Activated CD8-positive, alpha-beta memory T cell treated with anti-CD3 and anti-CD28 coated beads, Interleukin-2, amount 50 U/mL, for 4 hours (primary cell): ENCODE measurements at regions not wholly inside any gene's neighbourhood (a gene's known extent, or its start where the extent isn't known, plus 50 kb on each side); places are given as distances from the start of the nearest gene placed in this dataset.

ENCODE experiments used
- DNase-seq: peaks from one replicate; pipeline ENCODE4 v3.0.0-alpha.2; 2020

DNA sequence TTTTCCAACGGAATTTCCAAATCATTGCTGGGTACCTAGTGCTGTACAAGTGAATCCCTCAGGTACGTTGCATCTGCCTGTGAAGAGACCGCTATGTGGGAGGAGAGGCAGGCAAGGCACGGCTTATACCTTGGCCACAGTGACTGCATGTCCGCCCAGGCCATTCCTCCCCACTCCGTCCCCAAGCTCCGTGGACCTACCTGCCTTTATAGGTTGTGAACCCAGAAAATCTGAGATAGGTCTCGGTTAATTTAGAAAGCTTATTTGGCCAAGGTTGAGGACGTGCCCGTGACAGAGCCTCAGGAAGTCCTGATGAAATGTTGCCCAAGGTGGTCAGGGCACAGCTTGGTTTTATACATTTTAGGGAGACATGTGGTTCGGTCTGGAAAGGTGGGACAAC lies 218.5 kb upstream of the TSHZ3 start:
- no peak for DNase-seq

DNA sequence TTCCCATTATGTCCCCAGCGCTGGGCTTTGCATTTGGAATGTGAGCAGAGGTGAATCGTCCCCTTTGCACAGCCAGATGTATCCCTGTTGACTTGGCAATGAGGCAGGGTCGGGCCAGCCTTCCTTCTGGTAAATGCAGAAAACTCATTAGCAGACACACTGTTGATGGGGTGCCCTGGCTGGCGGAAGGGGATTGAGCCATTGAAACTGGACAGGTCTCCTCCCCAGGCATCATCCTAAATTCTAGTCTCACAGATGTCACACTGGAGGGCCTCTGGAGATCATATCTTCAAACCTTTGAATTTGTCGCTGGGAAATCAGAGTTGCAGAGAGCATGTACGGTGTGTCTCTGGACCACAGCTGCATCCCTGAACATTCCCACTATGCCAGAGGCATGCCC lies 219.5 kb upstream of the TSHZ3 start:
- no peak for DNase-seq

DNA sequence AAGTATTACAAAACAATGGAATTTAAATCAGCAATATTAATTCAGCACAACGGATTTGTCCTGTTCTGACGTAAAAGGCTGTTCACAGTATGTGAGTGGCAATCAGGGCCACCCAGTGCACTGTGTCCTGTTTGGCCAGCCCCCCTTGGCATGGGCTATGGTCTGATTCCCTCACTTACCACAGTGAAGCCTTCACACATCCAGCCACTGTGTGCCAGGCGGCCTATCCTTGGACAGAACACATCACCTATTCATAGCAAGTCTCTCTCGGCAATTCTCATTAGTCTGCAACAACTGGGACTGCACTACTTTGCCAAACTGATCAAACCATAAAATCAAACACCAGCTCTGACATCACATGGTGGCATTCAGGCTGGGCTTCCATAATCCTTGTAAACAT lies 221.5 kb upstream of the TSHZ3 start:
- no peak for DNase-seq

DNA sequence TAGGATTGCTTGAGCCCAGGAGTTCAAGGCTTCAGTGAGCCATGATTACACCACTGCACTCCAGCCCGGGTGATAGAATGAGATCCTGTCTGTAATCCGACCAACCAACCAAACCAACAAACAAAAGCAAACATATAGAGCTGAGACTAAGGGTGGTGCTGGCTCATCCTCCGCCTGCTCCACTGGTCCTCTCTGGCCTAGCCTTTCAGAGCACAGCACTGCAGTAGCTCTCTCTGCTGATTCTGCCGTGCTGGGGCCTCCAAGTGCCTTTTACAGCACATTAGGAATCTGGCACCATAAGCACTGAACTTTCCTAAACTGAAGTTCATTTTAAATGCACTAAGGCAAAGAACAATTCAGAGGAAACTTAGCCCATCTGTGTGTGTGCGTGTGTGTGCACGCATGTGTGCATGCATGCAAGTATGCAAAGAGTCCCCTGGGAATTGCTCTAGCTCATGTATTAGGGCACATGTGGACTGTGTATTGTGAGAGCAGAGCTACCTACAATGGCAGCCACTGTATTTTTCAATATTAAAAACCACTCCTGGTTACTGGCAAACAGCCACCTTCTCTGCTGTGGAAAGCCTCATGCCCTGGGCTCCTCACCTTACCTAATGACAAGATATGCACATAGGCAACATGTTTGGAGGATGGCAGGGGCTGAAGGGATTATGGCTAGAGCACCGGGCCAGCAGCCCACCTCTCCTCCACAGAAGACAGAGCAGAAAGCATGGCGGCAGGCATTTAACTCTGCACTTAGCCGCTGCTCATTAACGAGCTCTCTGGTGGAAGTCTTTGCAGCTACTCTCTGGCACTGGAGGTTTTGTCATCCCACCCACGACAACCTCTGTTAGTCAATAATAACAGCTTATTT lies 223.1 kb upstream of the TSHZ3 start:
- no peak for DNase-seq

DNA sequence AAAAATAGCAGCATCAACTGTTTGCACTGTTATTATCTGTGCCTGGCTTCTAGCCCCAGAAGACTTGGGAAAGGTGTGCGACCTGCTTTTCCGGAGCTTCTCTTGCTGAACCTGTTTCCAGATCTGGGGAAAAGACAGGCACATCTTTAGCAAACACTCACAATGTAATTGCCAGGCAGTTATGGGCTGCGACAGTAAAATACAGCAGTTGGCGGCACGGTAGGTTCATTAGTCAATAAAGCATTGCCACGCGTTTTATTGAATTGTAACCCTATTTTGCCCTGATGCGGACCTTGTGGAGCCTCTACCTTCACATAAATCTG lies 223.7 kb upstream of the TSHZ3 start:
- DNase-seq, result no peak

DNA sequence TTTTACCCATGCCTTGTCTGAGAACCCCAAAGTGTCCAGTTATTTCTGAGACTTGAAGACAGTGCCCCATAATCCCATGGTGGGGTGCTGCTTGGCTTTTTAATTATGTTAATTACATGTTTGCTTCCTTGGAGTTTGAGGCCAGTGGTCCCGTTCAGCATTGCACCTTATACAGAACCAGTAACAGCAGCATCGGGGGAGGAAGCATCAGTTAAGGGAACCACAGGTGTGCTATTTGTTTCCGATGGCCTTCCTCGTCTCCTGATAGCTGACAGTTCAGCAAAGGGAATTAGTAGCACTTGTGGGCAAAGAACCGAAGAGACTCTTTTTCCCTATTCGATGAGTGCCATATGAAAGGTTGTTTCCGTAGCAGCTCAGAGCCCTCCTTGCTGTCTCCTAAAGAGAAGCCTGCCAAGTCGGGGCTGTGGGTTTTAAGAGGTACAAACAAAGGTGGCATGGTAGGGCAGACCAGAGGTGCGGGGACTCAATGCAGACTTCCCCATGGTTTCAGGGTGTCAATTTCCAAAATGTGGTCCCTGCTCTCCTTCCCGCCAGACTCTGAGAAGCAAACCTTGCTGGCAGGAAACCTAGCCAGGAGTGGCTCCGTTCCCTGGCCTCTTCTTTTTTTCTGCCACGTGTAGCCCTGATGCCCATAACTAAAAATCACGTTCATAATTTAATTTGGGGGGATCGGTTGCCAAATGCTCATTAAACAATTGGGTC lies 225.2 kb upstream of the TSHZ3 start:
- DNase-seq, result no peak

DNA sequence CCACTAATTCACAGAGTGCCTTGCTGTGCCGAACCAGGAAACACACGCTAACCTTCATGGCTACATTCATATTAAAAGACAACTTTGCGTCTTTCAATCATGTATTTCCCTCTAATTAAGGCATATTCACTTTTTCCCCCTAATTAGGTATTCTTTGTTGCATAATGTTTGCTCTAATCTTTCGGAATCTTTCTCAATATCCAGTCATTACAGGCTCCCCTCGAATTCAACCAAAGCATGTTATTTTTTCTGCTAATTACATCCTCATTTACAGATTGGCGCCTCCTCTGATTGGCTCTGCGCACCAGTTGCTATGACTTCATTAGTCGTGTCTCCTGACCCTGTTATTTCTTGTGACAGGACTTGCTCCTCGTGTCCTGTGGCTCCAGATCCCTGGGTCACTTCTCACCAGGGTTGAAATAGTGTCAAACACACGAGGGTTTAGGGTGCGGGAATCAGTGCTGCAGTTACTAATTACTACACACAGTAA lies 226.7 kb upstream of the TSHZ3 start:
- DNase-seq, result no peak

DNA sequence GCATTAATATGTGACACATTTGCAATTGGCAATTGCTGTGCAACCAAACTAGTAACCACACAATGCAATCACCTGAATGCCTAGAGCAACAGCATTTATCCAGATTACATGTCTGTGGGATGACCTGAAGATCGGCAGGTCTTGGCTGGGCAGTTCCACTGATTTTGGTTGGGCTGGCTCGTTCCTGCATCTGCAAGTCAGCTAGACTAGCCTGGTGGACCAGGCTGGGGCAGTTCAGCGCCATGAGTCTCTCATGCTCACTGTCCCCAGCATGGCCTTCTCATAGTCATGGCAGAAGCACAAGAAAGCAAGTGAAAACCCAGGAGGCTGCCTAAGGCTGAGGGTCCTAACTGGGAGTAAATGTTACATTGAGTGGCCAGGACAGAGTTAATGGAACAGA lies 229.1 kb upstream of the TSHZ3 start:
- DNase-seq, result no peak

DNA sequence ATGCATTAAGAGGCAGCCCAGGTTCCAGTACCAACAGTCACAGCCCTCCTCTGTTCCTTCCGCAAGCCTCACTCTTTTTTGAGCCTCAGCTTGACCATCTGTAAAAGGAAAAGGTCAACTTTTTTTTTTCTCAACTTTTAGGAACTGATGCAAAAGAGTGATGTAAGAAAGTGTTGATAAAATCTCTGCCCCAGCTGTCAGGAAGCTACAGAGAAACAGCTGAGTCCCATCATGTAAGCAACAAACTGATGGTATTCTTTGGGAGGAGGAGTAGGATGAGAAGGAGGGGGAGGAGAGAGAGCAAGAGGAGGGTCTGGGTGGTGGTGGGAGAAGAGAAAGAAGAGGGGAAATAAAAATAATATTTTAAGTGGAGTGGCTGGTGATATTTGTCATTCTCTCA lies 233.9 kb upstream of the TSHZ3 start:
- no peak for DNase-seq

DNA sequence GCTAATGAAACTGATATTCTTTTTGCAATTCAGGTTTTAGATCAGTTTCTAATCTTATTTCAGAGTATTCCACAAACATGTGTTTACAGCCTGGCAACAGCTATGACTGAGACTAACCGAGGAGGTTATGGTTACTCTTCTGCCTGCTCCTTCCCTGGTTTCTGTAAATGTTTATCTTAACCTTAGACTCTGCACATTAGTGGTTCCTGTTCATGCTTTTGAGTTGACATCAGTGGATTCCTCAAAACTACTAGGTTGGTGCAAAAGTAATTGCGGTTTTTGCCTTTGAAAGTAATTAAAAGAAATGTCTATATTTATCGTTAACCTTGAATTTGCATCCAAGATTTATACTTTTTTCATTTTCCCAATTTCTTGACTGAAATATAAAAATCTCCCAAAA lies 237.0 kb upstream of the TSHZ3 start:
- no peak for DNase-seq

DNA sequence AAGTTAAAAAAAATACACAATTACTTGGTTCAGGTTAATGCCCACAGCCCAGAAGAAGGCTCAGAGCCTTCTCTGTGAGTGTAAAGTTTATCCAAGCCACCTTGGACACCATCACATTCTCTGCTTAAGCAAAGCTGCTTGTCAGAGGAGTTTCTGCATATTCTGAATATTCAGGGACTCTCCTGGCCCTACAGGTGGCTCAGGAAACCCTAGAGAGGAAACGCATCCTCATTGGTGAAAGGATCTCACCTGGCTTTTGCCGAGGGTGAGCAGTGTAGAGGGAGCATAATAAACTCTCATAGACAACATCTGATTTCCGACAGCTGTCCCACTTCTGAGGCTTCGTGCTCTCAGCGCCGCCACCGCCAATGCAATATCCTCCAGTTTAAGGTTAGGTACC lies 239.9 kb upstream of the TSHZ3 start:
- DNase-seq, result no peak

DNA sequence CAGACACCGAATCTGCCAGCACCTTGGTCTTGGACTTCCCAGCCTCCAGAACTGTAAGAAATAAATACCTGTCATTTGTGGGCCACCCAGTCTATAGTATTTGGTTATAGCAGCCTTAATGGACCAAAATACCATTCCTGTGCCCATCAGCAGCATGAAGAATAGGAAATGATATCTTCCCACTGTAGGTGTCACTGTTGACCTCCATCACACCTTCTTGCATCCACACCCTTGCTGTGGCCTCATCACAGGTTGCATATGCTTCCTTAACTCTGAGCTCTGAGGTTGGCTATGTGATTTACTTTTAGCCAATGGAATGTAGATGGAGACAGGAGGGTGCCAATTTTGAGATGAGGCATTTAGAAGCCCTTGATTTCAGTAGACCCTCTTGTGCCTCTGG lies 242.0 kb upstream of the TSHZ3 start:
- DNase-seq, result no peak

DNA sequence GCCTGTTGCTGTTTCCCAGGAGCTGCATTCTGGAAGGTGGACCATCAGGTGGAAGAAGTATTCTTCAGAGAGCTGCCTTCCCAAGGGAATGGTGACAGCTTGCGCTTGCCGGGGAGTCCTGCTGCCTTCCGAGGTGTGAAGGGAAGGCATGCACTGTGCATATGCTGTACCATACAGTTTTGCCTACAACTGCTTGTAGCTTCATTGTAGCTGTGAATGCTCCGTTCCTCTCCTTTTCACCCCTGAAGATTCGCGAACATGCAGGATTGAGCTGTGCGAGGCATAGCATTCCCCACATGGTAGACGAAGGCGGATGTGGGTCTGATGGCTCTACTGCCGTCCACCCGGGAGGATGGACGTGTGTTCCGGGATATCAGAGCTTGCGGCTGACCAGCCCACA lies 243.2 kb upstream of the TSHZ3 start:
- no peak for DNase-seq

DNA sequence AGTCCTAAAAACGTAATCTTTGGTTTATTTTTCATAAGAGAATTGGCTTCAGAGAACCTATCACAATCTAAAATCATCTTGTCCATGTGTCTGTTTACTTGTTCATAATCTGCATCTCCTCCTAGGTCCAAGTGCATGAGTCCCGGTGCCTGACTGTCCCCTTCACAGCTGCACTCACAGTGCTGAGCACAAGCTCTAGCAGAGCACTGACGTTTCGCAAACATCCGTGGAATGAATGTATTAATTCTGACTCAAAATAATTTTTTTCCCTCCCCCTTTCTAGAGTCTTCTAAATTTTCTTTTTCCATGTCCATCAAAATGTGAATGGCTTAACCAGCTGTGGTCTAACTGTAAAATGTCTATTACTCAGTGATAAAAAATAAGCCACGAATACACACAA lies 245.5 kb upstream of the TSHZ3 start:
- no peak for DNase-seq

DNA sequence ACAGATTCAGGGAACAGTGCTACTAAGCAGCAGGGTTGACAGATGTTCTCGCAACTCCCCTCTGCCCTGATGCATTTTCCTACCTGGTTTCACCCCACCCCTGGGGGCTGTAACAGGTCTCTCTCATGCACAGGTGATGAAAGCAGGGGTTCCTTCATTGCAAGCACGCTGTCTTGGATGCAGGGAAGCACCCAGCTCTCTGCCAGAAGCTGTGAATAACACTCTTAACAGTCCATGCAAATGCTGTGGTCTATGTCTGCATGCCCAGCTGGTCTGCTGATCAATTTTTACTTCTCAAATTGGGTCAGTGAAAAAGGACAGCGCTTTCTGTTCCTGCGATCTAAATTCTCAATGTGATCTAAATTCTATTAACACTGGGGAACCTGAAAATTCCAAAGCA lies 246.3 kb upstream of the TSHZ3 start:
- DNase-seq, result no peak

DNA sequence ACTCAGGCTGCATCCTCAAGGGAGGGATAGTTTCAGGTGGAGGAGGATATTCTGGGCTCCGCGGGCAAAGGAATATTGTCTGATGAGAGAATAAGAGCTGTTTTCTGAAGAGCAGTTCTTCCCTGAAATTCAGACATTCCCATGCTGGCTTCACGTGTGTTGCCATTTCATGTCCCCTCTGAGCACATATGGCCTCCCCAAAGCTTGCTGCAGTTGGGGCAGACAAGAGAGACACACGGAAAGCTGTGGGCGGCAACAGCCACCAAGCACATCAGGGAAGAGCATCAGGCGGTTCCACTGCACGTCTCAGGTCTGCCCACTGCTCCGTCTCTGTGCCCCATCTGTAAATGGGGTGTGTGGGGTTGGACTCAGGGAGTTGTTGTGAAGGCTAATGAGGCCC lies 247.5 kb upstream of the TSHZ3 start:
- DNase-seq, result no peak

DNA sequence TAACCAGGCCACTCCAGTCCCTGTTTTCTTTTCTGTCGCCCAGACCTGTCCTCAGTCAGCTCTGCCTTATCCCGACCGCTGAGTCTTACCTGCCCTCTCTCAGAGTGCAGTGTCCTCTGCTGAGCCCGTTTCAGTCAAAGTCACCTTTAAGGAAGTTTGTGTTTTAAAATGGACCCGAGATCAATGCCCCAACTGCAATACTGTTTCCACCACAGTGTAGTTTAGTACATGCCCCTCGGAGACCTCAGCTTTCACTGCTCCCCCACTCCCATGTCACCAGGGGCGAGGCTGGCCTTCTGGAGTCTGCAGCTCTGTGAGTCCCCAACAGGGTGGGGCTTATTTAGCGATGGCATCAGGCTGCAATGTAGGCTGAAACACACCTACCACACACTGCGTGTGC lies 248.4 kb upstream of the TSHZ3 start:
- DNase-seq, result no peak

DNA sequence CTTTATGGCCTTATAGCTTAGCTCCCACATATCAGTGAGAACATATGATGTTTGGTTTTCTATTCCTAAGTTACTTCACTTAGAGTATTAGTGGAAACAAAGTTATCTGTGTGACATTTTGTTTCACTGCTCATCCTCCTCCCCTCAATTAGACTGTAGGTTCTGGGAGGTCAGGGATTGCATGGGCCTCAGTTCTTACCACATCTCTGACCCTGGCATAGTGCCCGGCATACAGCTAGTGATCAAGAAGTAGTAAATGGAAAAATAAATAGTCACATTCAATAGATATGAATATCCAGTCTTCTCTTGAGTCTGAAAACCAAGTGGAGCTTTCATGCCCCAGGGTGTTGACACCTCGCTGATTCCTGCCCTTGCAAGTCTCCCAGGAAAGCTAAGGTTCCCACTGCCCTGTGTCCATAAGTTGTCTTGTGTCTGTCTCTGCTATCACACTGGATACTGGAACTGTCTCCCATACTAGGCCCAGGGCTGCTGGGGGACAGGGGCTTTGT lies 249.5 kb upstream of the TSHZ3 start:
- DNase-seq, result no peak

DNA sequence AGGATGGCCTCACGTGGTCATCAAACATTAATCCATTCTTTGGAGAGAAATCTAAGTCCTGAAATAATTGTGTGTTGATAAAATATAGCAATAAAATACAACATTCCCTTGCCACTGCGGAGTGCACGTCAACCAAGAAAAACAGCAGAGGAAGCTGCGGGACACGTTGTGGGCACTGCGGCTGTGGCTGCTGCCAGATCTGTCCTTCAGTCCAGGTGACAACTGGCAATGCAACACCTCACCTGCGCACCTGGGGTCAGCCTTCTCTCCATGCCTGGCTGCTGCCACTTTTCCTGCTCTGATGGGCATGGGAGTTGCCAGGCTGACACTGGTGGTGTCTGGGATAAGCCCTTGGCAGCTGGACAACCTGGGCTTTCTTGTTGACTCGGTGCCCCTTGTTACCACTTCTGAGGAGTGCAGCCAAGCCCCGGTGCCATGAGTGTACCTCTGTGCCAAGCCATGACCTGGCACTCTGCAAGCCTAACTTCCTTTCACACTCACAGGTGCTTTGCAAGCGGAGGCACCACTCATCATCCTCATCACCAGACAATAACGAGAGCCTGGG lies 251.6 kb upstream of the TSHZ3 start:
- no peak for DNase-seq

DNA sequence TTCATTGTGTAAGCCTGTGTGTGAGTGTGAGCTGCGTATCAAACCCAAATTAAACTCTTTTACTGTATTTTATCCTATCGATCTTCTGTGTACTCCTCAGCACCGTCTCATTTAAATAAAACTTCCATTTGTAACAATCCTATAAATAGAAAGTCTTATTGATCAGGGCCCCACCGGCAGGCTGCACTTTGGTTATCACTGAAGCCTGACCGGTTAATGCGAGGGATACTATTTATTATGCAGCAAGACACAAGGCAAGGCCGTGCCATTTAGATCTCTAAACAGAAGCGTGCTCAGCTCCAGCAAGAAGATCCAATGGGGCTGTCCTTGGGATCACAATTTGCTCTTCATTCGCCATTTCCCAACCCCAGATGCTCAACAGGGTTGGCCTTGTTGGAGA lies 252.6 kb upstream of the TSHZ3 start:
- DNase-seq, result no peak

DNA sequence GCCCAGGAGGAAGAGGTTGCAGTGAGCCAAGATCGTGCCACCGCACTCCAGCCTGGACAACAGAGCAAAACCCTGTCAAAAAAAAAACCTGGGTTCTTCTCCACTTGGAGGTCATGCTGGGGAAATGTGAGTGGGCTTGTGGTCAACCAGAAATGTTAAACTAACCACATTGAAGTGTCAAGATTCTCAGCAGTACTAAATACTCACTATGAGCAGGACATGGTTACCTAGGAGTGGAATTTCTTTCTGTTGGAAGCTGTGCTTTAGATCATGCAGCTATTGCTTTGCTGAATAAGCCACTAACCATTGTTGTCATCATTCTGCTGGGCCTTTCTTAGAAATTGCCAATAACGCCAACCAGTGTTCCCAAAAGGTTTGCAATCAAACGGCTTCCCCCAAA lies 253.3 kb upstream of the TSHZ3 start:
- no peak for DNase-seq

DNA sequence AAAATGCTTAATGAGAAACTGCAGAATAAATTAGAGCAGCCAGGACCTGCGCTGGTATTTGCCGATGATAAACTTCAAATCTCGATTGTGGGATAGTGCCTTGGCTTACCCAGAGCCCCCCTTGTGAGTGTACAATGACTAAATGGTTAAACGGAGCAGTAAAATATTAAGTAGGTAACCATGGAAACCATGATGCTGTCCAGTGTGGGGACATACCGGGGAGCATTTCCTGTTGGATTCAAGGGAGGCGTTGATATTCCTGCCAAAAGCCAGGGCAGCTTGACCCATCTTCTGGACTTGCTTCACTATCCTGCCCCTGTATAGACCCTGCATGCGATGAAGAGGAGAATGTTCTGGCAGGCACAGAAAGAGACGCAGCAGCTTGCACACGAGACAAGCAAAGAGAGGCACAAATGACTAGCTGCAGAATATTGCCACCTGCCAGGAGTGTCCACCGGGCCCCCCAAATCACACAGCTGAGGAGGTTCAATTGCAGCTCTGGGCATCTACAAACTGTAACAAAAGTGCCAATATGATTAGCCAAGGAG lies 255.3 kb upstream of the TSHZ3 start:
- no peak for DNase-seq

DNA sequence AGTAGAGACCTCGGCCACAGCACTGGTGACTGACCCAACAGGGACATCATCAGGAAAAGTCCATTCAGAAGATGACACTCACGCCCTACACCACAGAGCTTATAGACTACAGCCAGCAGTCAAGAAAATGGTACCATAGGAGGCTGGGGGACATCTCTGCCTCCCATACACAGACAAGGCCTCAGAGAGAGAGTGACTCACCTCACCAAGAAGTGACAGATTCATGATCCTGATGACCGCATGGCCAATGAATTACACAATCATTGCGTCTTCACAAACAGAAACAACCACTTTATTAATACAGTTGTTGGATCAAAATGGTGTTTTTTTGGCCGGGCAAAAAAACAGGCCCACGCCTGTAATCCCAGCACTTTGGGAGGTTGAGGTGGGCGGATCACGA lies 260.8 kb upstream of the TSHZ3 start:
- no peak for DNase-seq
